ENCODE measurements at regions not wholly inside any gene's neighbourhood (a gene's known extent, or its start where the extent isn't known, plus 50 kb on each side); places are given as distances from the start of the nearest gene placed in this dataset.

- WGBS, 2 experiments (ENCODE audit: low coverage in 1 of 2, low lambda C conversion rate in 2 of 2, missing lambda C conversion rate in 2 of 2) = 3 to 5% methylated on average over 5 of the region's 5 CpGs
- Histone ChIP-seq H3K9me3 (ENCODE audit: low read depth) (peaks cover 10% of the 10 kb centered on the region), H3K36me3 (ENCODE audit: low read depth) (no peaks in the 10 kb centered on the region), H3K79me2 (ENCODE audit: insufficient read depth) (no peaks in the 10 kb centered on the region), H3K4me2 (ENCODE audit: unreplicated experiment) (no peak overlapping the region), H3K27ac (no peak overlapping the region), H3K9me2 (ENCODE audit: insufficient read depth) (no peaks in the 10 kb centered on the region), H3K27me3 (replicated peaks; ENCODE audit: insufficient read depth) (no peaks in the 10 kb centered on the region), H4K20me1 (ENCODE audit: insufficient read depth) (no peaks in the 10 kb centered on the region), H3K4me1 (ENCODE audit: insufficient read depth) (no peaks in the 10 kb centered on the region), H3K9ac (no peak overlapping the region), H3F3A (ENCODE audit: insufficient read depth) (no peaks in the 10 kb centered on the region), H2AFZ (no peak overlapping the region), H3K4me3 (no peak overlapping the region)
- DNase-seq = no peak
- no peak for TF ChIP-seq EZH2 (IDR thresholded peaks at IDR 0.05; ENCODE audit: insufficient read depth, poor library complexity, severe bottlenecking)
- TF ChIP-seq EZH2phosphoT487 (IDR thresholded peaks at IDR 0.05; ENCODE audit: insufficient read depth, low read depth) = no peak
- in situ Hi-C loops (cut with MboI) = no loop called here
Measured at GRCh38 chr2:117502121-117502520, 312.4 kb upstream of the DDX18 start.

DNA sequence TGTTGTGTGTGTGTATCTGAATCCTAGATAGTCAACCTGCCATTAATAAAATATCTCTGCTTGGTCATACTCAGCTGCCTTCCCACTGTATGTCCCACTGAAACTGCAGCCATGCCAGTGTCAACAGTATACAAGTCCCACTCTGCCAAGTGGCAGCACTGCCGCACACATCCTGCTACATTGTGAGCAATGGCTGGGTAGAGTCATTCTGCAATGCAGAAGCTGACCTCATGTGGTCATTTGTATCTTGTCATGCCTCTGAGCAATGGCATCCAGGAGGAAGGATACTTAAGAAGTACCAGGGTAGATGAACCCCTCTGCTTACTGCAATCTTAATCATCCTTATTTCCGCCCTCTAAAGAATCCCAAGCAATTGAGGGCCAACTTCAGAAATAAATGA, 302.2 kb upstream of the DDX18 start:
- H3K36me3 ChIP-seq (ENCODE audit: low read depth) = no peaks in the 10 kb centered on the region
- no peak overlapping the region for H3K4me2 ChIP-seq (ENCODE audit: unreplicated experiment)
- no peaks in the 10 kb centered on the region for H3K9me3 ChIP-seq (ENCODE audit: low read depth)
- H2AFZ ChIP-seq = no peak overlapping the region
- no peak for DNase-seq
- H3K79me2 ChIP-seq (ENCODE audit: insufficient read depth) = no peaks in the 10 kb centered on the region
- 0 to 5% methylated on average over 2 of the region's 2 CpGs for WGBS, 2 experiments (ENCODE audit: low coverage in 1 of 2, low lambda C conversion rate in 2 of 2, missing lambda C conversion rate in 2 of 2)
- H3K4me1 ChIP-seq (ENCODE audit: insufficient read depth) = no peaks in the 10 kb centered on the region
- TF ChIP-seq EZH2phosphoT487 (IDR thresholded peaks at IDR 0.05; ENCODE audit: insufficient read depth, low read depth) = no peak
- no peak overlapping the region for H3K9ac ChIP-seq
- no peak overlapping the region for H3K27ac ChIP-seq
- in situ Hi-C loops (cut with MboI) = no loop called here
- no peaks in the 10 kb centered on the region for H3K27me3 ChIP-seq (replicated peaks; ENCODE audit: insufficient read depth)
- H3K4me3 ChIP-seq = no peak overlapping the region
- H3K9me2 ChIP-seq (ENCODE audit: insufficient read depth) = no peaks in the 10 kb centered on the region
- no peaks in the 10 kb centered on the region for H4K20me1 ChIP-seq (ENCODE audit: insufficient read depth)
- H3F3A ChIP-seq (ENCODE audit: insufficient read depth) = no peaks in the 10 kb centered on the region

- no peaks in the 10 kb centered on the region for H3K27me3 ChIP-seq (replicated peaks; ENCODE audit: insufficient read depth)
- no peaks in the 10 kb centered on the region for H3K36me3 ChIP-seq (ENCODE audit: low read depth)
- H3K4me3 ChIP-seq = no peak overlapping the region
- no peak overlapping the region for H2AFZ ChIP-seq
- in situ Hi-C loops (cut with MboI) = no loop called here
- H3K4me2 ChIP-seq (ENCODE audit: unreplicated experiment) = no peak overlapping the region
- TF ChIP-seq EZH2 (IDR thresholded peaks at IDR 0.05; ENCODE audit: insufficient read depth, poor library complexity, severe bottlenecking) (no peak), EZH2phosphoT487 (IDR thresholded peaks at IDR 0.05; ENCODE audit: insufficient read depth, low read depth) (no peak)
- 0 to 3% methylated on average over 1 of the region's 1 CpG for WGBS, 2 experiments (ENCODE audit: low coverage in 1 of 2, low lambda C conversion rate in 2 of 2, missing lambda C conversion rate in 2 of 2)
- no peaks in the 10 kb centered on the region for H3K9me3 ChIP-seq (ENCODE audit: low read depth)
- no peak for DNase-seq
- no peak overlapping the region for H3K27ac ChIP-seq
- no peaks in the 10 kb centered on the region for H3K4me1 ChIP-seq (ENCODE audit: insufficient read depth)
- H4K20me1 ChIP-seq (ENCODE audit: insufficient read depth) = no peaks in the 10 kb centered on the region
- no peaks in the 10 kb centered on the region for H3K9me2 ChIP-seq (ENCODE audit: insufficient read depth)
- H3K79me2 ChIP-seq (ENCODE audit: insufficient read depth) = no peaks in the 10 kb centered on the region
- H3K9ac ChIP-seq = no peak overlapping the region
- H3F3A ChIP-seq (ENCODE audit: insufficient read depth) = no peaks in the 10 kb centered on the region
Measured at GRCh38 chr2:117514371-117514770, 300.1 kb upstream of the DDX18 start.

- Histone ChIP-seq H3K79me2 (ENCODE audit: insufficient read depth) (no peaks in the 10 kb centered on the region), H3F3A (ENCODE audit: insufficient read depth) (no peaks in the 10 kb centered on the region), H2AFZ (no peak overlapping the region), H3K27me3 (replicated peaks; ENCODE audit: insufficient read depth) (no peaks in the 10 kb centered on the region), H3K4me2 (ENCODE audit: unreplicated experiment) (no peak overlapping the region), H3K9me2 (ENCODE audit: insufficient read depth) (no peaks in the 10 kb centered on the region), H3K4me1 (ENCODE audit: insufficient read depth) (no peaks in the 10 kb centered on the region), H3K4me3 (no peak overlapping the region), H3K27ac (no peak overlapping the region), H3K9ac (no peak overlapping the region), H4K20me1 (ENCODE audit: insufficient read depth) (no peaks in the 10 kb centered on the region), H3K9me3 (ENCODE audit: low read depth) (no peaks in the 10 kb centered on the region), H3K36me3 (ENCODE audit: low read depth) (no peaks in the 10 kb centered on the region)
- no peak for TF ChIP-seq EZH2 (IDR thresholded peaks at IDR 0.05; ENCODE audit: insufficient read depth, poor library complexity, severe bottlenecking)
- TF ChIP-seq EZH2phosphoT487 (IDR thresholded peaks at IDR 0.05; ENCODE audit: insufficient read depth, low read depth) = no peak
- in situ Hi-C loops (cut with MboI) = no loop called here
- WGBS, 2 experiments (ENCODE audit: low coverage in 1 of 2, low lambda C conversion rate in 2 of 2, missing lambda C conversion rate in 2 of 2) = 0% methylated on average over 1 of the region's 1 CpG
- DNase-seq = no peak
Measured at GRCh38 chr2:117519238-117519637, 295.3 kb upstream of the DDX18 start.

GRCh38 chr2:117519721-117520120, 294.8 kb upstream of the DDX18 start:
- H3K27ac ChIP-seq = no peak overlapping the region
- H3K4me1 ChIP-seq (ENCODE audit: insufficient read depth) = no peaks in the 10 kb centered on the region
- H4K20me1 ChIP-seq (ENCODE audit: insufficient read depth) = no peaks in the 10 kb centered on the region
- H3K9ac ChIP-seq = no peak overlapping the region
- H3K9me2 ChIP-seq (ENCODE audit: insufficient read depth) = no peaks in the 10 kb centered on the region
- H3K4me2 ChIP-seq (ENCODE audit: unreplicated experiment) = no peak overlapping the region
- no peak for DNase-seq
- in situ Hi-C loops (cut with MboI) = no loop called here
- no peak overlapping the region for H2AFZ ChIP-seq
- TF ChIP-seq EZH2phosphoT487 (IDR thresholded peaks at IDR 0.05; ENCODE audit: insufficient read depth, low read depth) = no peak
- TF ChIP-seq EZH2 (IDR thresholded peaks at IDR 0.05; ENCODE audit: insufficient read depth, poor library complexity, severe bottlenecking) = no peak
- H3K36me3 ChIP-seq (ENCODE audit: low read depth) = no peaks in the 10 kb centered on the region
- no peak overlapping the region for H3K4me3 ChIP-seq
- H3K27me3 ChIP-seq (replicated peaks; ENCODE audit: insufficient read depth) = no peaks in the 10 kb centered on the region
- no peaks in the 10 kb centered on the region for H3K79me2 ChIP-seq (ENCODE audit: insufficient read depth)
- no peaks in the 10 kb centered on the region for H3F3A ChIP-seq (ENCODE audit: insufficient read depth)
- no peaks in the 10 kb centered on the region for H3K9me3 ChIP-seq (ENCODE audit: low read depth)
